CD8-positive, alpha-beta memory T cell (primary cell): ENCODE measurements at regions not wholly inside any gene's neighbourhood (a gene's known extent, or its start where the extent isn't known, plus 50 kb on each side); places are given as distances from the start of the nearest gene placed in this dataset.

Source experiments
- CTCF ChIA-PET: fragments of 350-600 bp; sonication (Branson Sonifier 250); formaldehyde crosslinking; loops from one replicate; lab custom pipeline; 2021; ENCODE audit warnings: antibody characterized with exemption; lab: Charles Lee
- POLR2A ChIA-PET: fragments of 350-600 bp; sonication (Branson Sonifier 250); formaldehyde crosslinking; loops from one replicate; lab custom pipeline; 2021; ENCODE audit warnings: antibody characterized with exemption; lab: Charles Lee
- DNase-seq, 5 donors: peaks; one replicate each; pipeline versions ENCODE4 v3.0.0 to v3.0.0-alpha.2; 2020 to 2022; ENCODE audit warnings: mixed read lengths in 1 of 5
- H3K27ac ChIP-seq: one replicate; pipeline ENCODE4 v1.7.0; 2013; ENCODE audit warnings: low read depth, mild to moderate bottlenecking, low read length, moderate library complexity
- H3K27me3 ChIP-seq: 2 replicates; pipeline ENCODE4 v1.7.0; 2013; ENCODE audit warnings: low read length, mild to moderate bottlenecking; ENCODE audit not compliant: insufficient read depth, poor library complexity, severe bottlenecking
- H3K36me3 ChIP-seq: 2 replicates; pipeline ENCODE4 v1.7.0; 2013; ENCODE audit warnings: mild to moderate bottlenecking, low read length, moderate library complexity; ENCODE audit not compliant: insufficient read depth
- H3K4me1 ChIP-seq: 2 replicates; pipeline ENCODE4 v1.7.0; 2013; ENCODE audit warnings: mild to moderate bottlenecking, low read length, moderate library complexity; ENCODE audit not compliant: insufficient read depth
- H3K4me3 ChIP-seq: 2 replicates; pipeline ENCODE4 v1.7.0; 2013; ENCODE audit warnings: mild to moderate bottlenecking, low read length
- H3K9me3 ChIP-seq: 2 replicates; pipeline ENCODE4 v1.7.0; 2013; ENCODE audit warnings: mild to moderate bottlenecking, low read length
- H3K27ac Mint-ChIP-seq, 8 donors: one replicate each; pipeline ENCODE4 v1.8.0; 2020 to 2021; ENCODE audit warnings: mixed read lengths in 8 of 8, mild to moderate bottlenecking in 6 of 8, inconsistent platforms in 3 of 8, moderate library complexity in 3 of 8
- H3K27me3 Mint-ChIP-seq, 2 donors: one replicate each; pipeline ENCODE4 v1.8.0; 2020 to 2021; ENCODE audit warnings: mixed read lengths in 2 of 2, mild to moderate bottlenecking in 1 of 2, moderate library complexity in 1 of 2
- H3K36me3 Mint-ChIP-seq, 3 donors: one replicate each; pipeline ENCODE4 v1.8.0; 2020 to 2021; ENCODE audit warnings: mixed read lengths in 3 of 3, inconsistent platforms in 1 of 3, mild to moderate bottlenecking in 1 of 3
- H3K4me1 Mint-ChIP-seq, 3 donors: one replicate each; pipeline ENCODE4 v1.8.0; 2020 to 2021; ENCODE audit warnings: mixed read lengths in 3 of 3, inconsistent platforms in 1 of 3, mild to moderate bottlenecking in 1 of 3
- H3K4me3 Mint-ChIP-seq, 7 donors: one replicate each; pipeline ENCODE4 v1.8.0; 2020 to 2021; ENCODE audit warnings: mixed read lengths in 7 of 7, mild to moderate bottlenecking in 6 of 7, moderate library complexity in 4 of 7, inconsistent platforms in 2 of 7
- H3K9me3 Mint-ChIP-seq, 5 donors: one replicate each; pipeline ENCODE4 v1.8.0; 2020 to 2022; ENCODE audit warnings: mixed read lengths in 5 of 5, mild to moderate bottlenecking in 3 of 5, moderate library complexity in 2 of 5, inconsistent platforms in 1 of 5

GRCh38 chrX:14291666-14292500 is 237.5 kb upstream of the GLRA2 start:
- no peak overlapping the region for H3K4me3 ChIP-seq
- no peaks in the 10 kb centered on the region for H3K4me1 ChIP-seq
- no peak overlapping the region for H3K4me3 Mint-ChIP-seq
- no peaks in the 10 kb centered on the region for H3K36me3 Mint-ChIP-seq
- POLR2A ChIA-PET: no interaction called here
- no peaks in the 10 kb centered on the region for H3K27me3 ChIP-seq
- no peak for DNase-seq
- H3K9me3 ChIP-seq: no peaks in the 10 kb centered on the region
- H3K4me1 Mint-ChIP-seq: no peaks in the 10 kb centered on the region
- no peak overlapping the region for H3K27ac ChIP-seq
- no peak overlapping the region for H3K27ac Mint-ChIP-seq
- H3K36me3 ChIP-seq: no peaks in the 10 kb centered on the region
- H3K27me3 Mint-ChIP-seq: peaks cover 0 to 2% of the 10 kb centered on the region in 2 donors
- CTCF ChIA-PET: no interaction called here
- peaks cover 0 to 5% (median 2%) of the 10 kb centered on the region in 5 donors for H3K9me3 Mint-ChIP-seq

GRCh38 chrX:14290335-14290734 is 239.0 kb upstream of the GLRA2 start:
- H3K36me3 Mint-ChIP-seq: no peaks in the 10 kb centered on the region
- POLR2A ChIA-PET: no interaction called here
- H3K9me3 ChIP-seq: no peaks in the 10 kb centered on the region
- H3K4me1 Mint-ChIP-seq: no peaks in the 10 kb centered on the region
- CTCF ChIA-PET: no interaction called here
- H3K36me3 ChIP-seq: no peaks in the 10 kb centered on the region
- peaks cover 0 to 2% of the 10 kb centered on the region in 2 donors for H3K27me3 Mint-ChIP-seq
- H3K27ac Mint-ChIP-seq: no peak overlapping the region
- no peak overlapping the region for H3K27ac ChIP-seq
- no peak for DNase-seq
- H3K9me3 Mint-ChIP-seq: peaks cover 0 to 5% (median under 1%) of the 10 kb centered on the region in 5 donors
- H3K4me3 ChIP-seq: no peak overlapping the region
- H3K4me1 ChIP-seq: no peaks in the 10 kb centered on the region
- no peak overlapping the region for H3K4me3 Mint-ChIP-seq
- H3K27me3 ChIP-seq: no peaks in the 10 kb centered on the region

GRCh38 chrX:14274691-14275090 is 245.0 kb upstream of the GEMIN8 start:
- Histone ChIP-seq H3K4me3 (no peak overlapping the region), H3K36me3 (no peaks in the 10 kb centered on the region), H3K27ac (no peak overlapping the region), H3K27me3 (no peaks in the 10 kb centered on the region), H3K9me3 (no peaks in the 10 kb centered on the region), H3K4me1 (no peaks in the 10 kb centered on the region)
- Mint-ChIP-seq H3K4me3 (no peak overlapping the region), H3K27me3 (peaks cover 0 to 6% of the 10 kb centered on the region in 2 donors), H3K9me3 (peaks cover 0 to 5% (median 0%) of the 10 kb centered on the region in 5 donors), H3K4me1 (no peaks in the 10 kb centered on the region), H3K36me3 (no peaks in the 10 kb centered on the region), H3K27ac (no peak overlapping the region)
- ChIA-PET POLR2A (no interaction called here), CTCF (no interaction called here)
- no peak for DNase-seq

GRCh38 chrX:14267216-14267615 is 237.5 kb upstream of the GEMIN8 start:
- POLR2A ChIA-PET: no interaction called here
- Histone ChIP-seq H3K4me1 (no peaks in the 10 kb centered on the region), H3K27me3 (no peaks in the 10 kb centered on the region), H3K4me3 (no peak overlapping the region), H3K9me3 (no peaks in the 10 kb centered on the region), H3K27ac (no peak overlapping the region), H3K36me3 (no peaks in the 10 kb centered on the region)
- DNase-seq: no peak
- CTCF ChIA-PET: no interaction called here
- Mint-ChIP-seq H3K4me3 (no peak overlapping the region), H3K36me3 (no peaks in the 10 kb centered on the region), H3K9me3 (peaks cover 0 to 2% (median 0%) of the 10 kb centered on the region in 5 donors), H3K27ac (no peak overlapping the region), H3K4me1 (no peaks in the 10 kb centered on the region), H3K27me3 (peaks cover 0 to 9% of the 10 kb centered on the region in 2 donors)

- no peaks in the 10 kb centered on the region for H3K4me1 ChIP-seq
- Mint-ChIP-seq H3K27me3 (peaks cover 0 to 9% of the 10 kb centered on the region in 2 donors), H3K9me3 (peaks cover 0 to 2% (median 0%) of the 10 kb centered on the region in 5 donors), H3K36me3 (no peaks in the 10 kb centered on the region), H3K27ac (no peak overlapping the region), H3K4me1 (no peaks in the 10 kb centered on the region), H3K4me3 (no peak overlapping the region)
- no peak overlapping the region for H3K4me3 ChIP-seq
- H3K36me3 ChIP-seq: no peaks in the 10 kb centered on the region
- no peak for DNase-seq
- CTCF ChIA-PET: no interaction called here
- no peaks in the 10 kb centered on the region for H3K9me3 ChIP-seq
- no peaks in the 10 kb centered on the region for H3K27me3 ChIP-seq
- POLR2A ChIA-PET: no interaction called here
- no peak overlapping the region for H3K27ac ChIP-seq
Observed at GRCh38 chrX:14266705-14267104, 237.0 kb upstream of the GEMIN8 start.

GRCh38 chrX:14243823-14244222 is 214.1 kb upstream of the GEMIN8 start:
- H3K36me3 ChIP-seq: no peaks in the 10 kb centered on the region
- ChIA-PET POLR2A (no interaction called here), CTCF (no interaction called here)
- H3K4me1 ChIP-seq: no peaks in the 10 kb centered on the region
- H3K27me3 Mint-ChIP-seq: peaks cover 0 to 3% of the 10 kb centered on the region in 2 donors
- H3K27me3 ChIP-seq: no peaks in the 10 kb centered on the region
- no peak overlapping the region for H3K4me3 ChIP-seq
- no peak for DNase-seq
- H3K4me1 Mint-ChIP-seq: no peaks in the 10 kb centered on the region
- H3K36me3 Mint-ChIP-seq: no peaks in the 10 kb centered on the region
- no peak overlapping the region for H3K27ac ChIP-seq
- no peak overlapping the region for H3K27ac Mint-ChIP-seq
- peaks cover 0 to 3% (median 2%) of the 10 kb centered on the region in 5 donors for H3K9me3 Mint-ChIP-seq
- H3K9me3 ChIP-seq: no peaks in the 10 kb centered on the region
- no peak overlapping the region for H3K4me3 Mint-ChIP-seq

- CTCF ChIA-PET: no interaction called here
- no peak for DNase-seq
- Histone ChIP-seq H3K9me3 (no peaks in the 10 kb centered on the region), H3K27me3 (no peaks in the 10 kb centered on the region), H3K4me1 (no peaks in the 10 kb centered on the region), H3K27ac (no peak overlapping the region), H3K4me3 (no peak overlapping the region), H3K36me3 (no peaks in the 10 kb centered on the region)
- peaks cover 0 to 2% (median 0%) of the 10 kb centered on the region in 3 donors for H3K36me3 Mint-ChIP-seq
- peaks cover 0 to 1% of the 10 kb centered on the region in 2 donors for H3K27me3 Mint-ChIP-seq
- H3K4me3 Mint-ChIP-seq: no peak overlapping the region
- no peak overlapping the region for H3K27ac Mint-ChIP-seq
- H3K4me1 Mint-ChIP-seq: no peaks in the 10 kb centered on the region
- POLR2A ChIA-PET: no interaction called here
- H3K9me3 Mint-ChIP-seq: peaks cover 0 to 10% (median 2%) of the 10 kb centered on the region in 5 donors
Observed at GRCh38 chrX:14235004-14235403, 205.3 kb upstream of the GEMIN8 start.

GRCh38 chrX:14232688-14233087 is 203.0 kb upstream of the GEMIN8 start:
- Mint-ChIP-seq H3K4me1 (no peaks in the 10 kb centered on the region), H3K9me3 (peaks cover 2 to 13% (median 4%) of the 10 kb centered on the region in 5 donors), H3K4me3 (no peak overlapping the region), H3K36me3 (peaks cover 0 to 2% (median 0%) of the 10 kb centered on the region in 3 donors), H3K27ac (no peak overlapping the region), H3K27me3 (peaks cover 0 to 1% of the 10 kb centered on the region in 2 donors)
- Histone ChIP-seq H3K27me3 (no peaks in the 10 kb centered on the region), H3K9me3 (no peaks in the 10 kb centered on the region), H3K27ac (no peak overlapping the region), H3K4me1 (no peaks in the 10 kb centered on the region), H3K36me3 (no peaks in the 10 kb centered on the region), H3K4me3 (no peak overlapping the region)
- no peak for DNase-seq
- CTCF ChIA-PET: no interaction called here
- POLR2A ChIA-PET: no interaction called here
